IPS-20b (cell line): ENCODE measurements at regions not wholly inside any gene's neighbourhood (a gene's known extent, or its start where the extent isn't known, plus 50 kb on each side); places are given as distances from the start of the nearest gene placed in this dataset.

Experiments
- H3K27ac ChIP-seq: one replicate; pipeline ENCODE4 v1.5.1; 2013; ENCODE audit warnings: low read length
- H3K27me3 ChIP-seq: 2 replicates; pipeline ENCODE4 v1.6.1; 2013; ENCODE audit warnings: mild to moderate bottlenecking, low read length, inconsistent platforms; ENCODE audit not compliant: insufficient read depth
- H3K36me3 ChIP-seq: 2 replicates; pipeline ENCODE4 v1.6.1; 2013; ENCODE audit warnings: low read depth, mild to moderate bottlenecking, inconsistent platforms, low read length, moderate library complexity; ENCODE audit not compliant: insufficient read depth
- H3K4me1 ChIP-seq: 2 replicates; pipeline ENCODE4 v1.6.1; 2013; ENCODE audit warnings: mild to moderate bottlenecking, control low read depth, inconsistent platforms, low read length, moderate library complexity; ENCODE audit not compliant: insufficient read depth
- H3K4me3 ChIP-seq: 2 replicates; pipeline ENCODE4 v1.5.1; 2013; ENCODE audit warnings: mild to moderate bottlenecking, low read length, inconsistent platforms
- H3K9ac ChIP-seq: 2 replicates; pipeline ENCODE4 v1.6.1; 2013; ENCODE audit warnings: low read depth, mild to moderate bottlenecking, inconsistent platforms, low read length, moderate library complexity
- H3K9me3 ChIP-seq: 2 replicates; pipeline ENCODE4 v1.6.1; 2013; ENCODE audit warnings: mild to moderate bottlenecking, low read depth, low read length, inconsistent platforms; ENCODE audit not compliant: insufficient read depth

GRCh38 chr5:142446131-142446959 lies 121.5 kb upstream of the SPRY4 start:
- Histone ChIP-seq H3K9me3 (no peaks in the 10 kb centered on the region), H3K27ac (no peak overlapping the region), H3K9ac (no peak overlapping the region), H3K27me3 (no peaks in the 10 kb centered on the region), H3K4me1 (no peaks in the 10 kb centered on the region), H3K4me3 (no peak overlapping the region), H3K36me3 (no peaks in the 10 kb centered on the region)

DNA sequence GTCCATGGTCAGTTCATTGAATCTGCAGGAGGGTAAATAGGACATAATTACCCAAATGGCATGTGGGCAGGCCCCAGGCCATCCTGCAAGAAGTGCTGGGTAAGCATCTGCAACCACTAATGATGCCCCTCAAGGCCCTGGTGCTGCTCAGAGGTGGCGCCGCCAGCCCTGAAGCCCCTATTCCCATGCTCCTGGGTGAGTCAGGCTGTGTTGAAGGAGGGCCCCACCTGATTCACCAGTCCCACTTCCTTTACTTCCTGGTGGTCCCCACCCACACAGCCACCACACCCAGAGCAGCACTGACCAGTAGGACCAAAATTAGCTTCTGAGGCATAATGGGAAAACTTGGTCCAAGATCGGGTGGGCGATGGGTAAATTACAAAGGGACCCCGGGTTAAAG lies 120.4 kb upstream of the SPRY4 start:
- no peaks in the 10 kb centered on the region for H3K27me3 ChIP-seq
- no peak overlapping the region for H3K4me3 ChIP-seq
- H3K4me1 ChIP-seq = no peaks in the 10 kb centered on the region
- no peaks in the 10 kb centered on the region for H3K36me3 ChIP-seq
- no peak overlapping the region for H3K9ac ChIP-seq
- no peaks in the 10 kb centered on the region for H3K9me3 ChIP-seq
- H3K27ac ChIP-seq = no peak overlapping the region

- no peaks in the 10 kb centered on the region for H3K4me1 ChIP-seq
- H3K27ac ChIP-seq = no peak overlapping the region
- H3K9ac ChIP-seq = no peak overlapping the region
These were observed 116.8 kb upstream of the SPRY4 start for GRCh38 chr5:142441616-142442015.

DNA sequence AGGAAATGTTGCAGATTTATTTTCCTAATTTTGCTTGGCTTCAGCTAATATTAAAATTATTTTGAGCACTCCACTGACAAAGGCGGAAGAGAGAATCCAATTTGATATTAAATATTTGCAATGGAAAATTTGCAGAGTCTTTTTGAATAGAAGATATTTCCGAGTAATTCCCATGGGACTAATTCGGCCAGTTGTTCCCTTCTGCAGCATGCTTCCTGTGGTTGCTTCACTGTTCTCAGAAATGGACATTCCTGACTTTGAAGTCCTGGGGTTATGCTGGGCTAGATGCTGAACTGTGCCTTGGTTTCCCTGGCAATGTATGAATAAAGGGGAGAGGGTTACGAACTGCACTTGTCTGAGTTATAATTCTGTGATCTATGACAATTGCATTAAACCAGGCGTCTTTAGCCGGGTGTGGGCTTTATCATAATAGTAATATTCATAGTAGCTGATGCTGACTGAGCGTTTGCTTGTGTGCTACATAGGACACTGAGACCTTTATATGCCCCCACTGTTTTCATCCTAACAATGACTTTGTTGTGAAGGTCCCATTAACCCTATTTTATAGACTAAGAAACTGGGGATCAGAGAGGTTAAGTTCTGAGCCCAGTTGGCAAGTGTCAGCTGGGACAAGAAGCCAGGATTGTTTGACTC lies 114.5 kb upstream of the SPRY4 start:
- Histone ChIP-seq H3K36me3 (no peaks in the 10 kb centered on the region), H3K27me3 (no peaks in the 10 kb centered on the region), H3K9ac (no peak overlapping the region), H3K4me1 (no peaks in the 10 kb centered on the region), H3K27ac (no peak overlapping the region), H3K9me3 (no peaks in the 10 kb centered on the region), H3K4me3 (no peak overlapping the region)

More at GRCh38 chr5:142441616-142442015, 116.8 kb upstream of the SPRY4 start:
- H3K9me3 ChIP-seq = no peaks in the 10 kb centered on the region
- no peaks in the 10 kb centered on the region for H3K36me3 ChIP-seq
- H3K4me3 ChIP-seq = no peak overlapping the region
- H3K27me3 ChIP-seq = no peaks in the 10 kb centered on the region

DNA sequence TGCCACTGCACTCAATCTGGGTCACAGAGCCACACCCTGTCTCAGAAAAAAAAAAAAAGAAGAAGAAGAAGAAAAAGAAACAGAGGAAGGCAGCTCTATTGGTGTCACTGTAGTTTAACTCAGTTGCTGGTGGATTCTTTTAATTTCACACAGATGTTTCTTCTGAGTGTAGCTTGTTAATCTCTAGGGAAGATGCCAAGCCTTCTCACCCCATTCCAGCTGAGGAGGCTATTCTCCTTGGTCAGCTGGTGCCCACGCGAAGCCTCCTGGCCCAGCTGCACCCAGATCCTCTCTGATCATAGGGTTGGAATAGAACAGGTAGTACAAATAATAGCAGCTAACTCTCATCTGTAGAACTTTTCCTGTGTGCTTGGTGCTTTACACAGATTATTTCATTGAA lies 113.8 kb upstream of the SPRY4 start:
- no peak overlapping the region for H3K27ac ChIP-seq
- H3K4me3 ChIP-seq = no peak overlapping the region
- no peaks in the 10 kb centered on the region for H3K27me3 ChIP-seq
- H3K36me3 ChIP-seq = no peaks in the 10 kb centered on the region
- no peaks in the 10 kb centered on the region for H3K9me3 ChIP-seq
- H3K9ac ChIP-seq = no peak overlapping the region
- peaks cover 6% of the 10 kb centered on the region for H3K4me1 ChIP-seq

DNA sequence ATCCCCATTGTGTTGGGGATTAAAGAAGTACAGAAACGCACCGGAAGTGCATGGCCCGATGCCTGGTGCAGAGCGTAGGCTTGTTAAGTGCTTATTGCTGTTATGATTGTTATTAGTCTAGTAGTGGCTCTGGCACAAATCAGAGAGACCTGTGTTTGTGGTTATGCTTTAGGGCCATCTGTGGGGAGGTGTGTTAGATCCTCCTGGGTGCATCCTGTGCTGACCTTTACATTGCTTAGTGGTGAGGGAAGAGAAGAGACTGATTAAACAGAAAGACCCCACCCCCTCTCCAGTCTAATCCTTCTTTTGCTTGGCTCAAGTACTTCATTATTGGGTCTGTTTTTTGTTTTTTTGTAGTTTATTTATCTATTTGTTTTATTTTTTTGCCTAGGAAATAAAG lies 112.7 kb upstream of the SPRY4 start:
- H3K4me3 ChIP-seq = no peak overlapping the region
- no peak overlapping the region for H3K9ac ChIP-seq
- no peaks in the 10 kb centered on the region for H3K27me3 ChIP-seq
- H3K9me3 ChIP-seq = no peaks in the 10 kb centered on the region
- H3K36me3 ChIP-seq = no peaks in the 10 kb centered on the region
- H3K4me1 ChIP-seq = peaks cover 11% of the 10 kb centered on the region
- no peak overlapping the region for H3K27ac ChIP-seq

DNA sequence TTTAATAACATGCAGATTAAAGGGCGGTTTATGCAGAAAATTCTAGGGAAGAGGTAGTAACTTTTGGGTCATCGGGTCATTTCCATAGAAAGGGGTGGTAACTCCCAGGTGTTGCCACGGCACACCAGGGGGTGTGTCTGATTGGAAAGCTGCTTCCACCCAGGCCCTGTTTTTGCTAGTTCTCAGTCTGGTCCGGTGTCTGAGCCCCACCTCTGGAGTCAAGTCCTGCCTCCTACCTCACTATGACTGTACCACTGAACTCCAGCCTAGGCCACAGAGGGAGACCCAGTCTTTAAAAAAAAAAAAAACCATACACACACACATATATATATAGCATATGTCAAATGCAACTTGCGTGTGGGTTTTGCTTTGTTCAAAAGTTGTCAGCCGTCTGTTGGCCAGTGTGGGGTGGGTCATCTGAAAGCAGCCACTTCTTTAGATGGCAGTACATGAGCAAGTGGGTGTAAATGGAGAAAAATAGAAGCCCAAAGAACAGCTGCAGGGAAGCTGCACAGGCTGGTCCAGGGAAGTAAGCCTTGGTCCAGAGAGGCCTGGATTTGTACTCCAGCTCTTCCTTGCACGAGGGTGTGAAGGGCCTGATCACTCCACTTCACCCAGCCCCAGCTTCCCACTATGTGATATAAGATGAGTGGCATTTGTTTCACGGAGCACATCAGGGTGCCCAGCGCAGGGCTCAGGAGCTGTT lies 110.7 kb upstream of the SPRY4 start:
- H3K4me1 ChIP-seq = peaks cover 11% of the 10 kb centered on the region
- H3K27ac ChIP-seq = no peak overlapping the region
- no peak overlapping the region for H3K4me3 ChIP-seq
- H3K9ac ChIP-seq = no peak overlapping the region
- H3K36me3 ChIP-seq = no peaks in the 10 kb centered on the region
- H3K9me3 ChIP-seq = no peaks in the 10 kb centered on the region
- H3K27me3 ChIP-seq = no peaks in the 10 kb centered on the region

DNA sequence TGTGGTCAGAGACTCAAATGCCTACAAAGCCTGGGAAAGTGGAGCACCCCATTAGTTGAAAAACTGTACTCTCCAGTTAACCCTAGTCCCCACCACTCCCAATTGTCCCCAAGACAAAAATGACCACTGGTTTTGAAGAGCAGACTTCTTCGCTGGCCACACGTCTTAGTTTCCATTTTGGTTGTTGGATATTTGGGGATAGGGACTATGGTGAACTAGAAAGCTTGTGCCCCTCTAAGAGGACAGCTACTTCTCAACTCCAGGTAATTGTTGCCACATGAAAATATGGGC lies 109.4 kb upstream of the SPRY4 start:
- H3K9me3 ChIP-seq = no peaks in the 10 kb centered on the region
- H3K27me3 ChIP-seq = no peaks in the 10 kb centered on the region
- no peak overlapping the region for H3K4me3 ChIP-seq
- peaks cover 11% of the 10 kb centered on the region for H3K4me1 ChIP-seq
- H3K27ac ChIP-seq = no peak overlapping the region
- H3K36me3 ChIP-seq = no peaks in the 10 kb centered on the region
- H3K9ac ChIP-seq = no peak overlapping the region

DNA sequence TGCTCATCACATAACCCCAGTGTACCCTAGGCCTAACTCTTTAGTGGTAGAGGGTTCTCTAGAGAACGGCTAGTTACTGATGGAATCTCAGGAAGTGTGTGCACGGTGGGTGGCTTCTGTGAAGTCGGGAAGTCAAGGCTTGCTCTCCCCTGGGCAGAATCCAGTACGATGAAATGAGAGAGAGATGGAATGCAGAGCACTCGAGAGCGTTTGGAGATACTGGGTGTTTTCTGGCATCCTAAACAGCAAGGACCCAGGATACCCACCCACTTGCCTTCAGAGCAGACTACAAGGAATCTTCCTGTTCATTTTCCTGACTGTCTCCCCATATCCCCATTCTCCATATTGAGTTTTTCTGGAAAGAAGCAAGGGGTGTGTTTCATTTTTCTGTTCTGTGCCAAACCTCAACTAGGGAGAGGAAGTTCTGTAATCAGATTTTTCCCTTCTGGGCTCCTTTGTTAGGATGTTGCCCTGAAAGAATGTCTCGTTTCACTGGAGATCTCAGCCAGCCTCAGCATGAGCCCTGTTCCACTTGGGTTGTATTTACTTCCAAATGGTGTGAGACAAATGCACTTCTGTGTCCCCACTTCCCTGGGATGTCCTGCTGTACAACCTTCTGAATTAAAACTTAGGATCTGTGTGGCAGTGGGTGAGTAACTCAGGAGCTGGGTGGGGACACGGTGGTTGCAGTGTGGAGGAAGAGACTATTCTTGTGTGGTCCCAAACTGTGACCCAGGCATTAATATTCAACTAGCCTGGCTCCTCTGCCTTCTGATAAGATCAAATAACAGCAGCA lies 108.9 kb upstream of the SPRY4 start:
- H3K9ac ChIP-seq = no peak overlapping the region
- no peaks in the 10 kb centered on the region for H3K9me3 ChIP-seq
- no peak overlapping the region for H3K27ac ChIP-seq
- H3K4me1 ChIP-seq = peaks cover 11% of the 10 kb centered on the region
- no peaks in the 10 kb centered on the region for H3K36me3 ChIP-seq
- H3K4me3 ChIP-seq = no peak overlapping the region
- no peaks in the 10 kb centered on the region for H3K27me3 ChIP-seq

GRCh38 chr5:142432961-142433360 lies 108.1 kb upstream of the SPRY4 start:
- H3K36me3 ChIP-seq = no peaks in the 10 kb centered on the region
- no peak overlapping the region for H3K9ac ChIP-seq
- H3K9me3 ChIP-seq = no peaks in the 10 kb centered on the region
- H3K27me3 ChIP-seq = no peaks in the 10 kb centered on the region
- H3K4me3 ChIP-seq = no peak overlapping the region
- H3K4me1 ChIP-seq = peaks cover 11% of the 10 kb centered on the region
- no peak overlapping the region for H3K27ac ChIP-seq

DNA sequence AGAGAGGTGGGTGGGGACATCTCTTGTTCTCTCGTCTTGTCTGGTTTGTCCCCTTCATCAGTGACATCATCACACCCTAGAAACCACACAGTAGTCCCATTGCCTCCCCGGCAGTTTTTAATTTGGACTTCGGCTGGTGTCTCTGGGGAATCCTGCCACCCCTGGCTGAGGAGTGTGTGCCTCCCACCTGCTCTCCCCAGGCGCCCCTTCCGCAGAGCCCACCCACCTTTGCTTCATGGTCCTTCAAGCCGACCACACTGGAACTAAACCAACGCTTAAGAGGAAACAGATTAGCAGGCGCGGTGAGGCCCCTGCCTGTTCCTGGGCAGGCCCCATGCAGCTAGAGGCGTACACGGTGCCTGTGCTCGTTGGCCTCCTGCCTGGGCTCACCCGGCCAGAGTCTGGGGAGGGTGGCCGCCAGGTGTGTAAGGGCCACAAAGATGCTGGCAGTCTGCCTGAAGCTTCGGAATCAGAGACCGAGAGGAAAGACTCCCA lies 107.6 kb upstream of the SPRY4 start:
- Histone ChIP-seq H3K9ac (no peak overlapping the region), H3K9me3 (no peaks in the 10 kb centered on the region), H3K27me3 (no peaks in the 10 kb centered on the region), H3K4me3 (no peak overlapping the region), H3K4me1 (peaks cover 11% of the 10 kb centered on the region), H3K27ac (no peak overlapping the region), H3K36me3 (no peaks in the 10 kb centered on the region)
